ENCODE measurements at regions not wholly inside any gene's neighbourhood (a gene's known extent, or its start where the extent isn't known, plus 50 kb on each side); places are given as distances from the start of the nearest gene placed in this dataset.

- intact Hi-C loops (cut with micrococcal nuclease), result no loop called here
- Mint-ChIP-seq H3K9me3 (ENCODE audit: unreplicated experiment) (no peaks in the 10 kb centered on the region), H3K4me3 (ENCODE audit: unreplicated experiment) (no peak overlapping the region), H3K27me3 (ENCODE audit: insufficient read depth, unreplicated experiment) (peaks cover 29% of the 10 kb centered on the region), H3K4me1 (ENCODE audit: insufficient read depth, unreplicated experiment) (no peaks in the 10 kb centered on the region), H3K36me3 (ENCODE audit: insufficient read depth, unreplicated experiment) (no peaks in the 10 kb centered on the region), H3K27ac (ENCODE audit: low read depth, unreplicated experiment) (no peak overlapping the region)
- no peak for DNase-seq (ENCODE audit: unreplicated experiment)
- CTCF ChIA-PET, result no interaction called here
- TF ChIP-seq, protein P1, sequence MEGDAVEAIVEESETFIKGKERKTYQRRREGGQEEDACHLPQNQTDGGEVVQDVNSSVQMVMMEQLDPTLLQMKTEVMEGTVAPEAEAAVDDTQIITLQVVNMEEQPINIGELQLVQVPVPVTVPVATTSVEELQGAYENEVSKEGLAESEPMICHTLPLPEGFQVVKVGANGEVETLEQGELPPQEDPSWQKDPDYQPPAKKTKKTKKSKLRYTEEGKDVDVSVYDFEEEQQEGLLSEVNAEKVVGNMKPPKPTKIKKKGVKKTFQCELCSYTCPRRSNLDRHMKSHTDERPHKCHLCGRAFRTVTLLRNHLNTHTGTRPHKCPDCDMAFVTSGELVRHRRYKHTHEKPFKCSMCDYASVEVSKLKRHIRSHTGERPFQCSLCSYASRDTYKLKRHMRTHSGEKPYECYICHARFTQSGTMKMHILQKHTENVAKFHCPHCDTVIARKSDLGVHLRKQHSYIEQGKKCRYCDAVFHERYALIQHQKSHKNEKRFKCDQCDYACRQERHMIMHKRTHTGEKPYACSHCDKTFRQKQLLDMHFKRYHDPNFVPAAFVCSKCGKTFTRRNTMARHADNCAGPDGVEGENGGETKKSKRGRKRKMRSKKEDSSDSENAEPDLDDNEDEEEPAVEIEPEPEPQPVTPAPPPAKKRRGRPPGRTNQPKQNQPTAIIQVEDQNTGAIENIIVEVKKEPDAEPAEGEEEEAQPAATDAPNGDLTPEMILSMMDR (IDR thresholded peaks at IDR 0.05; ENCODE audit: unreplicated experiment), result no peak
- POLR2A ChIA-PET, result no interaction called here
- BruUV-seq (replicated peaks), result no TSS peak
These were observed 473.5 kb downstream of the TMEM182 start for GRCh38 chr2:103235283-103235682.

DNA sequence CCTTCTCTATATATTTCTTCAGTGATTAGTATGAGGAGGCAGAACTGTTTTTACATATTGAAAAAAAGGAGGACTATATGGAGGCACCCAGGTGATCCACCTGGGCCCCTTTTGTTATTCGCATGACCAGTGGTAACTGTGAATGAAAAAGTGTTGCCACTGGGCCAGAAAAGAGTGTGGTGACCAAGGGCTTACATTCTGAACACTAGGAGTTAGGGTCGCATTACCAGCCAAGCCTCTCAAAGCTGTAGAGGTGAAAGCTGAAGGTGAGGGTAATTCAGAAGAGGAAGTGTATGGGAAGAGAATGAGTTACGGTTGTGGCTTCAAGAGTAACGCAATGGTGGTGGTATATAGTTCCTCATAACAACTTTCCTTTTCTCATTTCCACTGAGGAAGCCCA is 487.6 kb downstream of the TMEM182 start:
- Mint-ChIP-seq H3K4me1 (ENCODE audit: insufficient read depth, unreplicated experiment) (no peaks in the 10 kb centered on the region), H3K27ac (ENCODE audit: low read depth, unreplicated experiment) (no peak overlapping the region), H3K36me3 (ENCODE audit: insufficient read depth, unreplicated experiment) (no peaks in the 10 kb centered on the region), H3K4me3 (ENCODE audit: unreplicated experiment) (no peak overlapping the region), H3K27me3 (ENCODE audit: insufficient read depth, unreplicated experiment) (peaks cover 65% of the 10 kb centered on the region), H3K9me3 (ENCODE audit: unreplicated experiment) (no peaks in the 10 kb centered on the region)
- intact Hi-C loops (cut with micrococcal nuclease), result no loop called here
- TF ChIP-seq, protein P1 (IDR thresholded peaks at IDR 0.05; ENCODE audit: unreplicated experiment), result no peak
- no peak for DNase-seq (ENCODE audit: unreplicated experiment)
- no TSS peak for BruUV-seq (replicated peaks)
- ChIA-PET POLR2A (no interaction called here), CTCF (interaction anchor here (0.6 kb wide), 1 partner anchor 408 kb away, joined by 3 read pairs; no protein-coding TSS in a partner anchor)

GRCh38 chr2:103252781-103253180 is 490.9 kb downstream of the TMEM182 start:
- Mint-ChIP-seq H3K9me3 (ENCODE audit: unreplicated experiment) (no peaks in the 10 kb centered on the region), H3K27me3 (ENCODE audit: insufficient read depth, unreplicated experiment) (peaks cover 51% of the 10 kb centered on the region), H3K4me3 (ENCODE audit: unreplicated experiment) (no peak overlapping the region), H3K36me3 (ENCODE audit: insufficient read depth, unreplicated experiment) (no peaks in the 10 kb centered on the region), H3K4me1 (ENCODE audit: insufficient read depth, unreplicated experiment) (no peaks in the 10 kb centered on the region), H3K27ac (ENCODE audit: low read depth, unreplicated experiment) (no peak overlapping the region)
- POLR2A ChIA-PET, result no interaction called here
- TF ChIP-seq, protein P1 (IDR thresholded peaks at IDR 0.05; ENCODE audit: unreplicated experiment), result no peak
- CTCF ChIA-PET, result no interaction called here
- no TSS peak for BruUV-seq (replicated peaks)
- intact Hi-C loops (cut with micrococcal nuclease), result no loop called here
- no peak for DNase-seq (ENCODE audit: unreplicated experiment)

DNA sequence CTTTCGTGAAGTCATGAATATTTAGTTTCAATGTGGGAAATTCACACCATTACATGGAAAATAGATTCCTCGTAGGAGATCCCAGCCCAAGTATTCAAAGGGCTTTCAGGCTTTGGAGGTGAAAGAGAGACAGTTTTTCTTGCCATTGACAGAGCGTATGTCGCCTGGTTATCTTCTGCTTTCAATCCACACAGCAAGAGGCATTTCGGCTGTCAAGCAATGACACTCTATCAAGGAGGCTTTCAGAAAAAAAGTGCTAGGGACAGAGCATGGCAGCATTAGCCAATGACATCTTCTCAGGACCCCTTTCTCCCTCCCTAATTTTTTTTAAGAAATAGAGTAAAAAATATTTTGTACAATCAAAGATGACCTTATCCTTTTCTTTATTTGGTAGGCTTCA is 492.8 kb downstream of the TMEM182 start:
- ChIA-PET CTCF (interaction anchor here (0.6 to 1.0 kb wide), 2 partner anchors 74 to 413 kb away, joined by 3 read pairs; no protein-coding TSS in a partner anchor), POLR2A (interaction anchor here (0.6 kb wide), 1 partner anchor 217 kb away, joined by 4 read pairs; no protein-coding TSS in a partner anchor)
- intact Hi-C loops (cut with micrococcal nuclease), result no loop called here
- H3K9me3 Mint-ChIP-seq (ENCODE audit: unreplicated experiment), result no peaks in the 10 kb centered on the region
- H3K4me1 Mint-ChIP-seq (ENCODE audit: insufficient read depth, unreplicated experiment), result no peaks in the 10 kb centered on the region
- no peak overlapping the region for H3K4me3 Mint-ChIP-seq (ENCODE audit: unreplicated experiment)
- TF ChIP-seq, protein P1 (IDR thresholded peaks at IDR 0.05; ENCODE audit: unreplicated experiment), result no peak
- H3K36me3 Mint-ChIP-seq (ENCODE audit: insufficient read depth, unreplicated experiment), result no peaks in the 10 kb centered on the region
- H3K27ac Mint-ChIP-seq (ENCODE audit: low read depth, unreplicated experiment), result no peak overlapping the region
- peaks cover 41% of the 10 kb centered on the region for H3K27me3 Mint-ChIP-seq (ENCODE audit: insufficient read depth, unreplicated experiment)
- no peak for DNase-seq (ENCODE audit: unreplicated experiment)
- no TSS peak for BruUV-seq (replicated peaks)

Measured in MCF 10A (cell line).